HEK293 (cell line): ENCODE measurements at regions not wholly inside any gene's neighbourhood (a gene's known extent, or its start where the extent isn't known, plus 50 kb on each side); places are given as distances from the start of the nearest gene placed in this dataset.

ENCODE experiments used
- CTCF ChIA-PET: fragments of 350-600 bp; formaldehyde crosslinking; extraction: SDS; loops from one replicate; lab custom pipeline; 2021; ENCODE audit warnings: antibody characterized with exemption; lab: Yijun Ruan, JAX
- POLR2A ChIA-PET: fragments of 300-600 bp; formaldehyde crosslinking; extraction: SDS; loops from one replicate; lab custom pipeline; 2020; ENCODE audit warnings: antibody characterized with exemption, inconsistent platforms; lab: Yijun Ruan, JAX
- H3K27ac ChIP-seq: fragments of 200-500 bp; sonication (Bioruptor generic); 2 replicates; pipeline ENCODE4 v1.5.1; 2014; ENCODE audit warnings: low read depth, low read length, control low read depth, inconsistent platforms; ENCODE audit errors: extremely low read depth
- H3K36me3 ChIP-seq, 2 experiments: fragments of 200-500 bp in 1 of 2; sonication (Bioruptor generic) in 1 of 2; 1 replicate in 1 of 2; 2 replicates in 1 of 2; pipeline ENCODE4 v1.5.1; 2014 to 2017; ENCODE audit warnings: inconsistent platforms in 2 of 2, low read length in 2 of 2; ENCODE audit not compliant: control insufficient read depth in 2 of 2, insufficient read depth in 1 of 2
- H3K4me1 ChIP-seq: fragments of 200-500 bp; sonication (Bioruptor generic); 2 replicates; pipeline ENCODE4 v1.5.1; 2014; ENCODE audit warnings: mild to moderate bottlenecking, low read length, inconsistent platforms; ENCODE audit not compliant: control insufficient read depth, insufficient read depth
- H3K4me3 ChIP-seq: 2 replicates; pipeline ENCODE4 v1.5.1; 2011; ENCODE audit warnings: low read depth, mild to moderate bottlenecking, control low read depth, low read length, moderate library complexity
- H3K9me3 ChIP-seq: fragments of 200-500 bp; sonication (Bioruptor generic); 2 replicates; pipeline ENCODE4 v1.5.1; 2014; ENCODE audit warnings: low read depth, low read length, inconsistent platforms; ENCODE audit not compliant: control insufficient read depth, insufficient read depth
- GFI1B ChIP-seq: fragments of 450-650 bp; formaldehyde crosslinking; IDR thresholded peaks from 2 replicates; pipeline ENCODE4 v1.5.1; 2016; ENCODE audit warnings: missing biosample characterization, missing genetic modification characterization
- HIC1 ChIP-seq: fragments of 450-650 bp; formaldehyde crosslinking; IDR thresholded peaks from 2 replicates; pipeline ENCODE4 v1.5.1; 2016; ENCODE audit warnings: missing biosample characterization, missing genetic modification characterization
- KLF8 ChIP-seq: fragments of 450-650 bp; formaldehyde crosslinking; IDR thresholded peaks from 2 replicates; pipeline ENCODE4 v1.5.1; 2016; ENCODE audit warnings: missing biosample characterization, missing genetic modification characterization
- ZEB2 ChIP-seq: fragments of 450-650 bp; formaldehyde crosslinking; IDR thresholded peaks from 2 replicates; pipeline ENCODE4 v1.5.1; 2016; ENCODE audit warnings: missing biosample characterization, missing genetic modification characterization
- ZFP3 ChIP-seq: fragments of 450-650 bp; formaldehyde crosslinking; IDR thresholded peaks from 2 replicates; pipeline ENCODE4 v1.5.1; 2016; ENCODE audit warnings: low read depth, missing biosample characterization, missing genetic modification characterization
- ZFP37 ChIP-seq: fragments of 450-650 bp; formaldehyde crosslinking; IDR thresholded peaks from 2 replicates; pipeline ENCODE4 v1.5.1; 2016; ENCODE audit warnings: missing biosample characterization, missing genetic modification characterization
- ZNF114 ChIP-seq: fragments of 450-650 bp; formaldehyde crosslinking; IDR thresholded peaks from 2 replicates; pipeline ENCODE4 v1.5.0; 2017; ENCODE audit warnings: missing biosample characterization, missing genetic modification characterization
- ZNF140 ChIP-seq: fragments of 450-650 bp; formaldehyde crosslinking; IDR thresholded peaks from 2 replicates; pipeline ENCODE4 v1.5.1; 2016; ENCODE audit warnings: missing biosample characterization, missing genetic modification characterization
- ZNF174 ChIP-seq: fragments of 450-650 bp; formaldehyde crosslinking; IDR thresholded peaks from 2 replicates; pipeline ENCODE4 v1.5.0; 2017; ENCODE audit warnings: missing biosample characterization, mild to moderate bottlenecking, missing genetic modification characterization
- ZNF239 ChIP-seq: fragments of 450-650 bp; formaldehyde crosslinking; IDR thresholded peaks from 2 replicates; pipeline ENCODE4 v1.5.1; 2016; ENCODE audit warnings: missing biosample characterization, missing genetic modification characterization
- ZNF280D ChIP-seq: fragments of 450-650 bp; formaldehyde crosslinking; IDR thresholded peaks from 2 replicates; pipeline ENCODE4 v1.5.1; 2016; ENCODE audit warnings: missing biosample characterization, missing genetic modification characterization
- ZNF302 ChIP-seq: fragments of 450-650 bp; formaldehyde crosslinking; IDR thresholded peaks from 2 replicates; pipeline ENCODE4 v1.5.1; 2016; ENCODE audit warnings: missing biosample characterization, missing genetic modification characterization, low read depth
- ZNF404 ChIP-seq: fragments of 450-650 bp; formaldehyde crosslinking; IDR thresholded peaks from 2 replicates; pipeline ENCODE4 v1.5.1; 2017; ENCODE audit warnings: missing biosample characterization, missing genetic modification characterization
- ZNF518A ChIP-seq: fragments of 450-650 bp; formaldehyde crosslinking; conservative IDR thresholded peaks from 2 replicates; pipeline ENCODE4 v1.5.1; 2016; ENCODE audit warnings: low read depth, missing biosample characterization, missing genetic modification characterization
- ZNF521 ChIP-seq: fragments of 450-650 bp; formaldehyde crosslinking; IDR thresholded peaks from 2 replicates; pipeline ENCODE4 v1.5.1; 2017; ENCODE audit warnings: missing biosample characterization, mild to moderate bottlenecking, missing genetic modification characterization
- ZNF830 ChIP-seq: fragments of 450-650 bp; IDR thresholded peaks from 2 replicates; pipeline ENCODE4 v1.5.0; 2018; ENCODE audit warnings: missing biosample characterization, missing genetic modification characterization, low read depth, mild to moderate bottlenecking, moderate library complexity
- TF ChIP-seq, protein P1 (sequence below): fragments of 450-650 bp; formaldehyde crosslinking; IDR thresholded peaks from 2 replicates; pipeline ENCODE4 v1.5.1; 2016; ENCODE audit warnings: missing biosample characterization, missing genetic modification characterization
- TF ChIP-seq, protein P2 (sequence below): fragments of 450-650 bp; formaldehyde crosslinking; IDR thresholded peaks from 2 replicates; pipeline ENCODE4 v1.5.1; 2016; ENCODE audit warnings: missing biosample characterization, missing genetic modification characterization

DNA sequence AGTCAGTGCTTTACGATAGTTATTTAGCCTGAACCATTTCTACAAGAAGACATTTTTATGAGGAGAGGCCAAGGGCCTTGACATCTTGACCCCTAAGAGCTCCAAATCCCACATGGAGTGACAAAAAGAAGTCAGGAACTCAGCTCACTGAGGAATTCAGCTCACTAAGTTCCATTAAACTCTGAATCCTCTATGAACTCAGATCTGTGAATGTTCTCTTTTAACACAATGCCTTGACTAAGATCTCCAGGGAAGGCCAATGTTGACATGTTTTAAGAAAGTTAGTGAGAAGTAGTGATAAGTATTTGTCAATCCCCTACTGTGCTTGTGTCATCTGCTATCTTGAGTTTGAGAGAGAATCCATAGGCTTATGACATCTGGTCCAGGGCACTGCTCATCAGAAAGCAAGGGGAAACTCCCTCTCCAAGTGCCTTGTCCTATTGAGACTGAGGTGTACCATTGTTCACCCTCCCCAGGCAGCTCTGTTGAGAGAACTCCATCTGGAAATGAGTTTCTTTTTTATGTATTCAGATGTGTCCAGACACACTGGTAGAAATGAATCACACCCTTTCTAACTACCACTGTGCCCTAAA is 68.7 kb upstream of the PCDH19 start (continued):
- TF ChIP-seq ZNF518A (tag by site-specific recombination), result no peak
- TF ChIP-seq, all 188 proteins: peak for 0

DNA sequence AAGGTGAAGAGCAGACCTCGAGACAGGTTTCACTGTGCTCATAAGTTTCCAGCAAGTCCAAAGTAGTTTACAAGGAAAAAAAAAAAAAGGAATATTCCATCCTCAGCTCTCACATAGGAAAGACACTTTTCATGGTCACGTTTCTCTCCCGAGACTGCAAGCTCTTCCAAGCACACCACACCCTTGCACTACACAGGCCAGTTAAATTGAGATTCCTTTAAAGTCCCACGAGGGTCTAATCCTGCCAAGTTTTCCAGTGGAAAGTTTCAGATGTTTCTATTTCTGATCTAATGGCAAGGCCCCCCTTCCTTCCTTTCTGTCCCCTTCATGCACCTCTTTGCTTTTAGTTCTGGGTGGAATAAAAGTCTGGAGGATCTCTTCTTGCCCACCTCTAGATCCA is 67.9 kb upstream of the PCDH19 start:
- Histone ChIP-seq H3K4me3 (no peak overlapping the region), H3K4me1 (no peaks in the 10 kb centered on the region), H3K27ac (no peak overlapping the region), H3K9me3 (no peaks in the 10 kb centered on the region), H3K36me3 (no peaks in the 10 kb centered on the region)
- TF ChIP-seq KLF8 (tag by site-specific recombination) (no peak), ZNF280D (tag by site-specific recombination) (no peak), ZNF239 (tag by site-specific recombination) (no peak), ZNF404 (no peak), ZNF140 (tag by site-specific recombination) (no peak), GFI1B (tag by site-specific recombination) (no peak)
- TF ChIP-seq, protein P1, sequence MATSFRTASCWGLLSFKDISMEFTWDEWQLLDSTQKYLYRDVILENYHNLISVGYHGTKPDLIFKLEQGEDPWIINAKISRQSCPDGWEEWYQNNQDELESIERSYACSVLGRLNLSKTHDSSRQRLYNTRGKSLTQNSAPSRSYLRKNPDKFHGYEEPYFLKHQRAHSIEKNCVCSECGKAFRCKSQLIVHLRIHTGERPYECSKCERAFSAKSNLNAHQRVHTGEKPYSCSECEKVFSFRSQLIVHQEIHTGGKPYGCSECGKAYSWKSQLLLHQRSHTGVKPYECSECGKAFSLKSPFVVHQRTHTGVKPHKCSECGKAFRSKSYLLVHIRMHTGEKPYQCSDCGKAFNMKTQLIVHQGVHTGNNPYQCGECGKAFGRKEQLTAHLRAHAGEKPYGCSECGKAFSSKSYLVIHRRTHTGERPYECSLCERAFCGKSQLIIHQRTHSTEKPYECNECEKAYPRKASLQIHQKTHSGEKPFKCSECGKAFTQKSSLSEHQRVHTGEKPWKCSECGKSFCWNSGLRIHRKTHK (tag by site-specific recombination), result no peak
- CTCF ChIA-PET, result no interaction called here
- POLR2A ChIA-PET, result no interaction called here

- ChIA-PET CTCF (no interaction called here), POLR2A (no interaction called here)
- TF ChIP-seq ZNF114 (tag by site-specific recombination) (no peak), ZNF174 (tag by site-specific recombination) (no peak), ZEB2 (tag by site-specific recombination) (no peak), HIC1 (tag by site-specific recombination) (no peak), ZFP3 (tag by site-specific recombination) (no peak), ZNF302 (tag by site-specific recombination) (no peak), ZNF830 (tag by site-specific recombination) (no peak), ZFP37 (tag by site-specific recombination) (no peak), ZNF521 (tag by site-specific recombination) (no peak)
- TF ChIP-seq, protein P2, sequence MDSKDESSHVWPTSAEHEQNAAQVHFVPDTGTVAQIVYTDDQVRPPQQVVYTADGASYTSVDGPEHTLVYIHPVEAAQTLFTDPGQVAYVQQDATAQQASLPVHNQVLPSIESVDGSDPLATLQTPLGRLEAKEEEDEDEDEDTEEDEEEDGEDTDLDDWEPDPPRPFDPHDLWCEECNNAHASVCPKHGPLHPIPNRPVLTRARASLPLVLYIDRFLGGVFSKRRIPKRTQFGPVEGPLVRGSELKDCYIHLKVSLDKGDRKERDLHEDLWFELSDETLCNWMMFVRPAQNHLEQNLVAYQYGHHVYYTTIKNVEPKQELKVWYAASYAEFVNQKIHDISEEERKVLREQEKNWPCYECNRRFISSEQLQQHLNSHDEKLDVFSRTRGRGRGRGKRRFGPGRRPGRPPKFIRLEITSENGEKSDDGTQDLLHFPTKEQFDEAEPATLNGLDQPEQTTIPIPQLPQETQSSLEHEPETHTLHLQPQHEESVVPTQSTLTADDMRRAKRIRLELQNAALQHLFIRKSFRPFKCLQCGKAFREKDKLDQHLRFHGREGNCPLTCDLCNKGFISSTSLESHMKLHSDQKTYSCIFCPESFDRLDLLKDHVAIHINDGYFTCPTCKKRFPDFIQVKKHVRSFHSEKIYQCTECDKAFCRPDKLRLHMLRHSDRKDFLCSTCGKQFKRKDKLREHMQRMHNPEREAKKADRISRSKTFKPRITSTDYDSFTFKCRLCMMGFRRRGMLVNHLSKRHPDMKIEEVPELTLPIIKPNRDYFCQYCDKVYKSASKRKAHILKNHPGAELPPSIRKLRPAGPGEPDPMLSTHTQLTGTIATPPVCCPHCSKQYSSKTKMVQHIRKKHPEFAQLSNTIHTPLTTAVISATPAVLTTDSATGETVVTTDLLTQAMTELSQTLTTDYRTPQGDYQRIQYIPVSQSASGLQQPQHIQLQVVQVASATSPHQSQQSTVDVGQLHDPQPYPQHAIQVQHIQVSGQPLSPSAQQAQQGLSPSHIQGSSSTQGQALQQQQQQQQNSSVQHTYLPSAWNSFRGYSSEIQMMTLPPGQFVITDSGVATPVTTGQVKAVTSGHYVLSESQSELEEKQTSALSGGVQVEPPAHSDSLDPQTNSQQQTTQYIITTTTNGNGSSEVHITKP, result no peak
These were observed 67.4 kb upstream of the PCDH19 start for GRCh38 chrX:100477467-100477866.

More at GRCh38 chrX:100477467-100477866, 67.4 kb upstream of the PCDH19 start:
- Histone ChIP-seq H3K4me3 (no peak overlapping the region), H3K36me3 (no peaks in the 10 kb centered on the region), H3K4me1 (no peaks in the 10 kb centered on the region), H3K27ac (no peak overlapping the region), H3K9me3 (no peaks in the 10 kb centered on the region)
